Kidney (tissue), 13 donors: ENCODE measurements at regions not wholly inside any gene's neighbourhood (a gene's known extent, or its start where the extent isn't known, plus 50 kb on each side); places are given as distances from the start of the nearest gene placed in this dataset.
A peak's percentile ranks its signal among the peaks of the same experiment; 100 is the strongest.

Experiments
- DNase-seq, 5 donors: peaks; one replicate each; pipeline ENCODE4 v3.0.0-alpha.2; 2013 to 2020
- FAIRE-seq: peaks from 2 replicates; lab custom pipeline; 2012; peaks lifted over from hg19 to GRCh38; lab: Jason Lieb, UNC
- H3K27ac ChIP-seq, 2 donors: one replicate each; pipeline ENCODE4 v1.7.0; 2013; ENCODE audit warnings: low read depth in 2 of 2, low read length in 2 of 2, inconsistent platforms in 1 of 2
- H3K27me3 ChIP-seq: one replicate; pipeline ENCODE4 v1.7.1; 2013; ENCODE audit warnings: low read length, inconsistent platforms; ENCODE audit not compliant: control insufficient read depth, insufficient read depth
- H3K36me3 ChIP-seq, 3 donors: one replicate each; pipeline versions ENCODE4 v1.7.0 to v1.7.1; 2013; ENCODE audit warnings: low read length in 3 of 3, control low read depth in 1 of 3, inconsistent platforms in 1 of 3; ENCODE audit not compliant: insufficient read depth in 3 of 3, control insufficient read depth in 2 of 3
- H3K4me1 ChIP-seq, 3 donors: one replicate each; pipeline versions ENCODE4 v1.7.0 to v1.7.1; 2013; ENCODE audit warnings: low read length in 3 of 3, inconsistent platforms in 1 of 3, low read depth in 1 of 3; ENCODE audit not compliant: control insufficient read depth in 2 of 3, insufficient read depth in 2 of 3
- H3K4me3 ChIP-seq, 3 donors: one replicate each; pipeline versions ENCODE4 v1.7.0 to v1.8.1; 2013; ENCODE audit warnings: low read length in 3 of 3, control low read depth in 1 of 3, inconsistent platforms in 1 of 3
- H3K9ac ChIP-seq, 3 donors: one replicate each; pipeline versions ENCODE4 v1.7.0 to v1.7.1; 2013; ENCODE audit warnings: low read length in 3 of 3, control low read depth in 1 of 3, inconsistent platforms in 1 of 3
- H3K9me3 ChIP-seq, 3 donors: one replicate each; pipeline versions ENCODE4 v1.7.0 to v1.7.1; 2013; ENCODE audit warnings: low read length in 3 of 3, control low read depth in 1 of 3, inconsistent platforms in 1 of 3; ENCODE audit not compliant: control insufficient read depth in 2 of 3, insufficient read depth in 1 of 3
- CTCF ChIP-seq: IDR thresholded peaks from 3 replicates; pipeline ENCODE4 v1.5.1; 2012; ENCODE audit warnings: mild to moderate bottlenecking, moderate library complexity, borderline replicate concordance; ENCODE audit not compliant: insufficient read depth; ENCODE audit errors: extremely low read depth
- intact Hi-C: fragments of 100-400 bp; cut with DNase I; formaldehyde crosslinking; loops from one replicate; pipeline ENCODE4 v1.11.1; 2022
- donor health status: control.
- donor health status: control.
- donor health status: control.
- donor health status: control.
- donor health status: control.
- donor health status: DM: yes; HTN: yes; CAD: no.
- donor health status: Normal renal cell carcinoma (clear cell type).

GRCh38 chr5:33228149-33228548, 212.6 kb upstream of the TARS1 start:
- H3K9ac ChIP-seq = no peak overlapping the region
- H3K4me3 ChIP-seq = no peak overlapping the region
- DNase-seq = no peak
- no peak overlapping the region for H3K27ac ChIP-seq
- no peaks in the 10 kb centered on the region for H3K36me3 ChIP-seq
- FAIRE-seq = no peak
- no peak for TF ChIP-seq CTCF
- H3K9me3 ChIP-seq = peaks cover 0 to 4% (median 0%) of the 10 kb centered on the region in 3 donors
- no peaks in the 10 kb centered on the region for H3K4me1 ChIP-seq
- intact Hi-C loops = no loop called here
- H3K27me3 ChIP-seq = no peaks in the 10 kb centered on the region

GRCh38 chr5:33229216-33229615, 211.5 kb upstream of the TARS1 start:
- TF ChIP-seq CTCF = no peak

GRCh38 chr5:33230467-33231078, 210.2 kb upstream of the TARS1 start:
- Histone ChIP-seq H3K4me3 (no peak overlapping the region), H3K9ac (no peak overlapping the region), H3K9me3 (peaks cover 0 to 4% (median 0%) of the 10 kb centered on the region in 3 donors), H3K27me3 (no peaks in the 10 kb centered on the region), H3K27ac (no peak overlapping the region), H3K36me3 (no peaks in the 10 kb centered on the region), H3K4me1 (no peaks in the 10 kb centered on the region)
- FAIRE-seq (no peak), DNase-seq (peak in 1 of 5 donors; percentile 22)
- intact Hi-C loops = no loop called here
- TF ChIP-seq CTCF = no peak

More at GRCh38 chr5:33229216-33229615, 211.5 kb upstream of the TARS1 start:
- no peaks in the 10 kb centered on the region for H3K4me1 ChIP-seq
- H3K36me3 ChIP-seq = no peaks in the 10 kb centered on the region
- no peak overlapping the region for H3K4me3 ChIP-seq
- H3K27ac ChIP-seq = no peak overlapping the region
- no peak for DNase-seq
- intact Hi-C loops = no loop called here
- no peak overlapping the region for H3K9ac ChIP-seq
- H3K9me3 ChIP-seq = peaks cover 0 to 4% (median 0%) of the 10 kb centered on the region in 3 donors
- no peak for FAIRE-seq
- no peaks in the 10 kb centered on the region for H3K27me3 ChIP-seq

- Histone ChIP-seq H3K4me1 (no peaks in the 10 kb centered on the region), H3K9me3 (peaks cover 0 to under 1% (median 0%) of the 10 kb centered on the region in 3 donors), H3K9ac (no peak overlapping the region), H3K27ac (no peak overlapping the region), H3K4me3 (no peak overlapping the region), H3K36me3 (no peaks in the 10 kb centered on the region), H3K27me3 (no peaks in the 10 kb centered on the region)
- no peak for TF ChIP-seq CTCF
- no peak for FAIRE-seq
- no peak for DNase-seq
- intact Hi-C loops = no loop called here
These were observed 209.5 kb upstream of the TARS1 start for GRCh38 chr5:33231214-33231710.
